Keratinocyte (primary cell): ENCODE measurements at regions not wholly inside any gene's neighbourhood (a gene's known extent, or its start where the extent isn't known, plus 50 kb on each side); places are given as distances from the start of the nearest gene placed in this dataset.

Experiments
- DNase-seq: peaks from one replicate; pipeline ENCODE4 v3.0.0-alpha.2; 2011; ENCODE audit warnings: low read depth, missing footprints, low spot score
- FAIRE-seq: peaks from 2 replicates; lab custom pipeline; 2011; peaks lifted over from hg19 to GRCh38; lab: Jason Lieb, UNC
- H2AFZ ChIP-seq: 2 replicates; pipeline ENCODE4 v1.6.0; 2012; ENCODE audit warnings: low read length, control low read depth, inconsistent platforms; ENCODE audit not compliant: control insufficient read depth
- H3K27ac ChIP-seq: 2 replicates; pipeline ENCODE4 v1.5.1; 2011; ENCODE audit warnings: low read length; ENCODE audit not compliant: control insufficient read depth, insufficient read depth
- H3K27me3 ChIP-seq: 3 replicates; pipeline ENCODE4 v1.6.0; 2011; ENCODE audit warnings: low read length; ENCODE audit not compliant: control insufficient read depth, insufficient read depth; ENCODE audit errors: extremely low read depth
- H3K36me3 ChIP-seq, 2 experiments: 2 replicates in 1 of 2; 3 replicates in 1 of 2; pipeline ENCODE4 v1.5.1; 2011; ENCODE audit warnings: low read length in 2 of 2, mild to moderate bottlenecking in 1 of 2; ENCODE audit not compliant: control insufficient read depth in 2 of 2, insufficient read depth in 2 of 2; ENCODE audit errors: extremely low read depth in 1 of 2
- H3K4me1 ChIP-seq: 3 replicates; pipeline ENCODE4 v1.5.1; 2011; ENCODE audit warnings: low read length; ENCODE audit not compliant: control insufficient read depth, insufficient read depth; ENCODE audit errors: extremely low read depth
- H3K4me2 ChIP-seq: 3 replicates; pipeline ENCODE4 v1.6.0; 2011; ENCODE audit warnings: low read depth, low read length; ENCODE audit not compliant: control insufficient read depth, insufficient read depth; ENCODE audit errors: extremely low read depth
- H3K4me3 ChIP-seq, 3 experiments: fragments of 200-600 bp in 1 of 3; sonication (generic) in 1 of 3; 2 replicates in 2 of 3; 3 replicates in 1 of 3; pipeline ENCODE4 v1.5.1; 2011 to 2016; ENCODE audit warnings: low read length in 3 of 3, mild to moderate bottlenecking in 3 of 3, control low read depth in 2 of 3, inconsistent platforms in 1 of 3, low read depth in 1 of 3, mixed read lengths in 1 of 3, mixed run types in 1 of 3, moderate library complexity in 1 of 3; ENCODE audit not compliant: control insufficient read depth in 2 of 3, insufficient read depth in 2 of 3; ENCODE audit errors: extremely low read depth in 1 of 3
- H3K79me2 ChIP-seq: 2 replicates; pipeline ENCODE4 v1.6.0; 2012; ENCODE audit warnings: low read length; ENCODE audit not compliant: control insufficient read depth, insufficient read depth
- H3K9ac ChIP-seq: 3 replicates; pipeline ENCODE4 v1.6.0; 2011; ENCODE audit warnings: low read length; ENCODE audit not compliant: control insufficient read depth, insufficient read depth; ENCODE audit errors: extremely low read depth
- H3K9me1 ChIP-seq: 3 replicates; pipeline ENCODE4 v1.6.0; 2011; ENCODE audit warnings: low read length; ENCODE audit not compliant: control insufficient read depth, insufficient read depth; ENCODE audit errors: extremely low read depth
- H3K9me3 ChIP-seq: 2 replicates; pipeline ENCODE4 v1.5.1; 2012; ENCODE audit warnings: low read depth, low read length; ENCODE audit not compliant: control insufficient read depth
- H4K20me1 ChIP-seq: 3 replicates; pipeline ENCODE4 v1.6.0; 2011; ENCODE audit warnings: low read length; ENCODE audit not compliant: control insufficient read depth, insufficient read depth; ENCODE audit errors: extremely low read depth
- CTCF ChIP-seq, 3 experiments: IDR thresholded peaks in 1 of 3; conservative IDR thresholded peaks in 1 of 3; optimal IDR thresholded peaks in 1 of 3; 2 replicates in 2 of 3; 3 replicates in 1 of 3; pipeline versions ENCODE3 to v1.5.1; 2011; ENCODE audit warnings: low read length in 3 of 3, mild to moderate bottlenecking in 3 of 3, moderate library complexity in 2 of 3, control low read depth in 1 of 3, inconsistent platforms in 1 of 3; ENCODE audit not compliant: insufficient read depth in 2 of 3; ENCODE audit errors: extremely low read depth in 1 of 3
- EZH2 ChIP-seq: IDR thresholded peaks from one replicate; pipeline ENCODE4 v1.6.1; 2012; ENCODE audit warnings: inconsistent platforms, mild to moderate bottlenecking, low read length, moderate library complexity
- dilution Hi-C: fragments of 300-500 bp; cut with MboI; formaldehyde crosslinking; loops from one replicate; pipeline ENCODE4 v1.7.0; 2020; ENCODE audit warnings: low sequenced_read_pairs; ENCODE audit not compliant: extremely low pct_ligation_motif_present

- FAIRE-seq = no peak
- no peak overlapping the region for H3K27ac ChIP-seq
- no peaks in the 10 kb centered on the region for H3K9me3 ChIP-seq
- H3K36me3 ChIP-seq = no peaks in the 10 kb centered on the region
- no peak overlapping the region for H3K4me2 ChIP-seq
- H3K9ac ChIP-seq = no peak overlapping the region
- DNase-seq = no peak
- H4K20me1 ChIP-seq = no peaks in the 10 kb centered on the region
- H3K79me2 ChIP-seq = no peaks in the 10 kb centered on the region
- H3K4me1 ChIP-seq = no peaks in the 10 kb centered on the region
- no peaks in the 10 kb centered on the region for H3K9me1 ChIP-seq
- dilution Hi-C loops = no loop called here
- H3K27me3 ChIP-seq = no peaks in the 10 kb centered on the region
- H3K4me3 ChIP-seq = no peak overlapping the region
- no peak overlapping the region for H2AFZ ChIP-seq
- TF ChIP-seq EZH2 (no peak), CTCF (optimal IDR thresholded peaks at IDR 0.05 in 1 of 3, IDR thresholded peaks at IDR 0.05 in 1 of 3, conservative IDR thresholded peaks at IDR 0.05 in 1 of 3; ENCODE audit: extremely low read depth in 1 of 3, insufficient read depth in 2 of 3, low read length in 3 of 3) (no peak)
These were observed 886.7 kb upstream of the SORCS1 start for GRCh38 chr10:108051218-108051617.

GRCh38 chr10:108050626-108051025, 886.1 kb upstream of the SORCS1 start:
- DNase-seq = no peak
- no peaks in the 10 kb centered on the region for H3K36me3 ChIP-seq
- no peaks in the 10 kb centered on the region for H3K4me1 ChIP-seq
- no peak overlapping the region for H3K9ac ChIP-seq
- no peak overlapping the region for H3K4me2 ChIP-seq
- H3K79me2 ChIP-seq = no peaks in the 10 kb centered on the region
- H4K20me1 ChIP-seq = no peaks in the 10 kb centered on the region
- dilution Hi-C loops = no loop called here
- no peak overlapping the region for H3K27ac ChIP-seq
- H3K27me3 ChIP-seq = no peaks in the 10 kb centered on the region
- TF ChIP-seq CTCF (optimal IDR thresholded peaks at IDR 0.05 in 1 of 3, IDR thresholded peaks at IDR 0.05 in 1 of 3, conservative IDR thresholded peaks at IDR 0.05 in 1 of 3; ENCODE audit: extremely low read depth in 1 of 3, insufficient read depth in 2 of 3, low read length in 3 of 3) = no peak
- TF ChIP-seq EZH2 = no peak
- no peak overlapping the region for H3K4me3 ChIP-seq
- no peak overlapping the region for H2AFZ ChIP-seq
- H3K9me3 ChIP-seq = no peaks in the 10 kb centered on the region
- no peak for FAIRE-seq
- no peaks in the 10 kb centered on the region for H3K9me1 ChIP-seq
